Urothelium cell line (cell line): ENCODE measurements at regions not wholly inside any gene's neighbourhood (a gene's known extent, or its start where the extent isn't known, plus 50 kb on each side); places are given as distances from the start of the nearest gene placed in this dataset.

ENCODE experiments used
- DNase-seq: peaks from one replicate; pipeline ENCODE4 v3.0.0; 2011; ENCODE audit warnings: low spot score, mixed read lengths
- FAIRE-seq: peaks from 2 replicates; lab custom pipeline; 2011; peaks lifted over from hg19 to GRCh38; lab: Jason Lieb, UNC

DNA sequence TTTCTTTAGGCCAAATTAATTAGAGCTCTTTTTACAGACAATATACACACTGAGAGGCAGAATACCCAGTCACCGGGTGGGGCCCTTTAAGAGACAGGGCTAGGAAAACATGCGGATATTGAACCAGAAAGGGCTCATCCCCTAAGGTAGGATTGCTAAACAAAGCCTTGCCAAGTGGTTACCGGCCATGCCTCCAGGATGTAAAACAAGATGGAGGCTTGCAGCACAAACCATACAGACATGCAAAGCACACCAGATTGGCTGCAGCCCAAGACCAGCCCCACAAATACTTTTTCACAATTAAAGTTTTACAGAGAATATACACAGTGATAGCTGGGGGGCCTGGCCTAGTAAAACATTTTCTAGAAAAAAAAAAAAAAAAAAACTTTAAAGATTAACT, 210.0 kb downstream of the KLHL4 start:
- DNase-seq: peak; percentile 4
- FAIRE-seq: no peak

DNA sequence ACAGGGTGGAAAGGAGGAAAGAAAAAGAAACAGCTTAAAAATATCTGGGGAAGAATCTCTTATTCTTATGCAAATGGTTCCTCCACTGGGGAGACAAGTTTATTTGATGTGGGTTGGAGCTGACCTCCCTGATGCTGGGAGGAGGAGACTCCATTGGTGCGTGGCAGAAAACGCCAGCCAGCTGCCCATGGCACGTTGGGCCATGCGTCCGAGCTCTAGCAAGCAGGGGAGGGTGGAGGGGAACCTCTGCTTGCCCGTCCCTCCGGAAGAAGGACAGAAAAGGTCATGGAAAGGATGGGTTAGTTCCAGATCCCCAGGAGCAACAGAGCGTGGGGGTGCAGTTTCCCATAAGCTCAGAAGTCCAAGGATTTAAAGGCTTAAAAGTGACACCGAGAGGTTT, 210.4 kb downstream of the KLHL4 start:
- no peak for FAIRE-seq
- peak; percentile 41 for DNase-seq

DNA sequence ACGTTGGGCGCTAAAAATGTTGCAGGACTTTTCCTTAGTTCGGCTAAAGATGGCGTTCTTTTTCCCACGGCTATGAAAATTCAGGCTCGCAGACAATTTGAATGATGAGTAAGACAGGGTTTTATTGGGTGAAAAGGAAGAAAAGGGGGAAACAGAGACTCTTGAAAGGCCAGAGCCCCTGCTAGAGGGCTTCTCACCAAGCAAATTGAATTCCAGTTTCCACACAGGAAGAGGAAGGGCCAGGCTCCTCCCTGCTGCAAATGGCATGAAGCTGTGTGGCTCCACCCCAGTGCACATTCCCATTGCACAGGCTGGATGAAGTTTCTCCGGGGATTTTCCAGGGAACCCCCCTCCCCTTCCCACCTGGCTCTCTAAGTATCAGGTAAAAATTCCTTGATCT, 210.9 kb downstream of the KLHL4 start:
- DNase-seq (peak; percentile 32), FAIRE-seq (no peak)

DNA sequence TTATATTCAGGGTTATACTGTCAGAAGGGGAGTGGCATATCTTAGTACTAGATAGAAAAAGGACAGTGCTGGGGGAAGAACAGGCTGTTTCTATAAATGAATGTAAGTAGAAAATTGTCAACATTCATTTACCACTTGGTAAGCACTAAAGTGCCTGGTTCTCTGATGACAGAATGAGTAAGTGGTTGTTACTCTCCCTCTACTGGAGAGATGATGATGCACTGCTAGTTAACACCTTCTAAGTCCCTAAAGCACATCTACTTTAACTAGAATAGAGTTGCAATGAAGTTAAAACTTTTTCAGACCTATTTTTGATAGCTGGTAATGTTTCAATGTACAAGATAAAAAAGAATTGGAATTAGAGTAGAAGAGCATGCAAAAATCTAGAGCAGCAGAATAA, 214.5 kb downstream of the KLHL4 start:
- FAIRE-seq: no peak

GRCh38 chrX:87736576-87736975, 219.0 kb downstream of the KLHL4 start:
- DNase-seq (no peak), FAIRE-seq (no peak)

More for the DNA sequence above, 214.5 kb downstream of the KLHL4 start:
- no peak for DNase-seq

- FAIRE-seq: no peak
These were observed 226.8 kb downstream of the KLHL4 start for GRCh38 chrX:87744391-87744790.

GRCh38 chrX:87755493-87755892, 237.9 kb downstream of the KLHL4 start:
- FAIRE-seq (no peak), DNase-seq (no peak)

More at GRCh38 chrX:87744391-87744790, 226.8 kb downstream of the KLHL4 start:
- DNase-seq: no peak

DNA sequence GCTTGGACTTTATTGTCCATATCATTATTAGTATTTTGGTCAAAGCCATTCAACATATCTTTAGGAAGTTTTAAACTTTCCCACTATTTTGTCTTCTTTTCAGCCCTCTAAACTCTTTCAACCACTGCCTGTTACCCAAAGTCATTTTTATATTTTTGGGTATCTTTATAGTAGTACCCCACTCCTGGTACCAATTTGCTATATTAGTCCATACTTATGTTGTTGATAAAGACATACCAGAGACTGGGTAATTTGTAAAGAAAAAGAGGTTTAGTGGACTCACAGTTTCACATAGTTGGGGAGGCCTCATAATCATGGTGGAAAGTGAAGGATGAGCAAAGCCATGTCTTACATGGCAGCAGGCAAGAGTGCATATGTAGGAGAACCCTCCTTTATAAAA, 271.4 kb downstream of the KLHL4 start:
- DNase-seq: no peak
- FAIRE-seq: no peak

GRCh38 chrX:87798039-87798438, 280.4 kb downstream of the KLHL4 start:
- no peak for FAIRE-seq
- DNase-seq: no peak

GRCh38 chrX:87805829-87806490, 288.4 kb downstream of the KLHL4 start:
- FAIRE-seq: no peak
- peak; percentile 5 for DNase-seq

- FAIRE-seq: no peak
- DNase-seq: no peak
These were observed 291.1 kb downstream of the KLHL4 start for GRCh38 chrX:87808576-87809243.

DNA sequence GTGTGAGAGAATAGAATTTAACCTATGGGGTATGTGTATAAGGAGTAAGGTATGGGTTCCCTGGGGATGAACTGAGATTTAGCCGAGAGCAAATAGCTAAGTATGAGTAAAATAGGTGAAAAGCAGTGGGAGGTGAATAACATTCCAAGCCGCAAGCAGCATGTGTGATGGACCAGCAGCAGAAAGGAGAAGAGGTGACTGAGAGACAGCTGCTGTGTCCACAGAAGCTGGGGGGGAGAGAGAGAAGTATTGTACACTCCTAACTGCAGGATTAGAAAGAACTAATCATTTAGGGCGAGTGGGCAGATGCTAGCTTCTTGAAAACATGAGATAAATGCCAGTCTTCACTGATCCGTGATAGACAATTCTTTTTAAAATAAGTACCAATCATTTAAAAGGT, 296.0 kb downstream of the KLHL4 start:
- FAIRE-seq: no peak
- peak; percentile 3 for DNase-seq

DNA sequence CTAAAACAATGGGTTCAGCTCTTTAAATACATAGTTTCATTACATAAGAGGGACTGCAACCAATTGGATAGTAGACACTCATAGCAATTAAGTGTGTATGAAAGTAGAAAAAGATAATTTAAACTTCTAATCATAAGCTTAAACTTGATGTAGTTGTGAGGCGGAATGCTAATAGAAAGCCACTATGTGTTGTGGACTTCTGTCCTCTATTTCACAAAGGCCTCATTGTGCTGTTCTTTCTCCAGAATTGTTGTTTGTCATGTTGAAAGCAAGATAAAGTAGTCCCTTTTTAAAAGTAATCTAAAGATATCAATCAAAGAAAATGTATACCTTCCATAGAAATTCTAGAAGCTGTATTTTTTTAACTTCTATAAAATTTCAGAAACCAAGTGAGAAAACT, 329.4 kb downstream of the KLHL4 start:
- no peak for FAIRE-seq
- DNase-seq: no peak

DNA sequence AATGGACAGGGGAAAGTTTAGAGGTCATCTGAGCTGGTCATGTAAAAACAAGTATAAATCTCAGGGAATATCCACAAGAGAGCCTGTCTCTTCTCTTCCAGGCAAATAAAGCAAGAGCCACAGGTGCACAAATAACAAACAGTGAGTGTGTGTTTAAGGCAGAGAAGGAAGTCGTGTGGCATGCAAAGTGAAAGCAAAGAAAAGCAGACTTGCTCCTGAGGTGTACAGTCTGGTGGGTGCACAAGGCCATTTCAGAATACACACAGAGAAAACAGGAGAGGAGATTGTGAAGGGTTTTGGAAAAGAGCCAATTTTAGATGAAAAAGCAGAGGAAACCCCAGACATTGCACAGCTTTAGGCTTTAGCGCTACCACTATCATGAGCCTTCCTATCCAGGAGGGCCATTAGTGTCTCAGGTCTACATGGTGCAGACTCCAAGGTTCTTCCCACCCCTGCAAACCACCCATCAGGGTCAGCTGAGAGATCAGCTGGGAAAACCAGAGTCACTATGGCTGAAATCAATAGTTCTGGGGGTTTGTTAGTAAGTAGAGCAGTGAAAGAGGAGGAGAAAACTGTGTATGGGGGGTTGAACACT, 355.8 kb downstream of the KLHL4 start:
- FAIRE-seq: no peak
- no peak for DNase-seq

- DNase-seq: no peak
- no peak for FAIRE-seq
These were observed 356.4 kb downstream of the KLHL4 start for GRCh38 chrX:87874043-87874442.

- no peak for DNase-seq
- no peak for FAIRE-seq
These were observed 361.3 kb downstream of the KLHL4 start for GRCh38 chrX:87878926-87879325.

DNA sequence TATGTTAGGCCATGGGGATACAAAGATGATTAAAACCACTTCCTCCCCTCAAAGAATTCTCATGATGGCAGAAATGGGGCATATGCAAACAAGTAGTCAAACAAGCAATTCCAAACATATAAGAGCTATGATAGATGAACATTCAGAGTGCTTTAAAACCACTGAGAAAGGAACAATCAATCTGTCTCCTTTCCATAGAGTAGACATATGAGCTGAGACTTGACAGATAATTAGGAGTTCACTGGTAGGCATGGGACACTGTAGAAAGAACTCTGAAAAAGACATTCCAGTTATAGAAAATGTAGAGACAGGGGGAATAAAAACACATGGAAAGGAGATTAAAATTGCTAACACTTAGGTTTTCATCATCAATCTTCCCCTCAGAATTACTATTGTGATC, 372.8 kb downstream of the KLHL4 start:
- no peak for FAIRE-seq
- no peak for DNase-seq

DNA sequence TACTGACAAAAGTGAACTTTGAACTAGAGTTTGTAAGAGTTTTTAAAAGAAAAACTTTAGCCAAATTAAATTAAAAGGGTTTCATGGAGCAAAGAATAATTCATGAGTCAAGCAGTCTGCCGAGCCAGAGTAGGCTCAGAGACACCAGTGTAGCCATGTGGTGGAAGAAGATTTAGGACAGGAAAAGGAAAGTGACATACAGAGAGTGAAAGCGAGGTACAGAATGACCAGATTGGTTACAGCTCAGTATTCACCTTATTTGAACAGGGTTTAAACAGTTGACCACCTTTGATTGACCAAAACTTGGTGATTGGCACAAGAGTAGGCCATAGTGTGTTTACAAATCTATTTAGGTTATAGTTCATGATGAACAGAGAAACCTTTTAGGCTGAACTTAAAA, 377.8 kb downstream of the KLHL4 start:
- FAIRE-seq: no peak
- no peak for DNase-seq

GRCh38 chrX:87896057-87896456, 378.5 kb downstream of the KLHL4 start:
- DNase-seq (no peak), FAIRE-seq (no peak)

DNA sequence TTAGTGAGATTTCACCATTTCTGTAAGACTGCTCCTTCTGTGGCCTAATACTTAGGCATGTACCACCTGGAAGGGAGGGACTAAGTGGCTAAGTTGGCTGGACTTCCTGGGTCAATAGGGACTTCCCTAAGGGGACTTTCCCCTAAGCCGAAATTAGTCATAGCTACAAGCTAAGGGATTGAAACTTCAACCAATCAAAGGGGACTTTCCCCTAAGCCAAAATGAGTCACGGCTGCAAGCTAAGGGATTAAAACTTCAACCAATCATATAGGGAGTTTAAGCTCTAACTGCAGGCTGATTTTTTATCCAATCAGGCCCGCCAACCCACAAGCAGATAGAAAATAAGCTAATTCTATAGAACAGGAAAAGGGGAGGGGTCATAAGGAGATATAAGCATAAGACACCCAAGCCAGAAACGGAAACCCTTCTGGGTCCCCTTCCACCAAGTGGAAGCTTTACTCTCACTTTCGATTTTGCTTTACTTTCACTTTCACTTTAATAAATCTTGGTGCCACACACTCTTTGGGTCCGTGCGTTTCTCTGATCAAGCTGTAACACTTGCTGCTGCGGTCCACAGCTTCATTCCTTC, 382.8 kb downstream of the KLHL4 start:
- DNase-seq: no peak
- FAIRE-seq: no peak

GRCh38 chrX:87901060-87901459, 383.5 kb downstream of the KLHL4 start:
- DNase-seq: no peak
- FAIRE-seq: no peak

DNA sequence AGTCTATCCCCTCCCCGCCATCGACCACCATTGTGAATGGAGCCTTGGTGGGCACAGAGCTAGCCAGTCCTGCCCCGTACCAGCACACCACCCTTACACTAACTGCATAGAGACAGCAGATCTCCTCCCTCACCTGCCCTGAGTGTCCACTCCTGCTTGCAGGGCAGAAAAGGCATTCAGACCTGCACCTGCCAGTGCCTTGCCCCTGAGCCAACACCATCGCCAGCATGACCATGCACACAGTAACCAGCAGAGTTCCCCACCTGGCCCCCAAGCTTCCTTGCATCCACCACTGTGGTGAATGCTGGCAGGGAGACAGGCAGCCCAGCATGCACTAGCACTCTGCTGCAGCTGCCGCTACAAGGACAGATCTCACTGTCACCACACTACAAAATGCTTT, 397.1 kb downstream of the KLHL4 start:
- DNase-seq: no peak
- FAIRE-seq: no peak
